ENCODE measurements at regions not wholly inside any gene's neighbourhood (a gene's known extent, or its start where the extent isn't known, plus 50 kb on each side); places are given as distances from the start of the nearest gene placed in this dataset.

- H3K56ac ChIP-seq (ENCODE audit: insufficient read length, low read depth, low read length): no peak overlapping the region
- no peak overlapping the region for H2AFZ ChIP-seq (ENCODE audit: low read length)
- no peaks in the 10 kb centered on the region for H3K27me3 ChIP-seq (ENCODE audit: insufficient read depth, low read length)
- H3K4me2 ChIP-seq (ENCODE audit: insufficient read depth, insufficient read length, low read length): no peak overlapping the region
- no peaks in the 10 kb centered on the region for H3K79me2 ChIP-seq (ENCODE audit: insufficient read depth, low read length)
- H4K91ac ChIP-seq (ENCODE audit: insufficient read length, low read depth, low read length): no peak overlapping the region
- H3T11ph ChIP-seq (ENCODE audit: low read length): no peak overlapping the region
- no peak overlapping the region for H3K4me3 Mint-ChIP-seq
- H3K4me1 Mint-ChIP-seq: peaks cover 20% of the 10 kb centered on the region in 2 experiments
- peaks cover 4% of the 10 kb centered on the region for H3K9me3 ChIP-seq (ENCODE audit: control insufficient read depth, low read depth, low read length)
- H3K36me3 Mint-ChIP-seq (ENCODE audit: insufficient read depth in 1 of 3, low read depth in 3 of 3): no peaks in the 10 kb centered on the region
- H3K4ac ChIP-seq (ENCODE audit: low read depth, low read length): no peak overlapping the region
- no CpG with 5 or more reads among the region's 2 CpGs for WGBS (ENCODE audit: extremely low coverage, insufficient read length, low lambda C conversion rate)
- no peaks in the 10 kb centered on the region; a peak in 2 of 5 replicates for H3K9me3 Mint-ChIP-seq
- H3K23me2 ChIP-seq (ENCODE audit: insufficient read length, low read depth, low read length, poor library complexity, severe bottlenecking): no peaks in the 10 kb centered on the region
- no peak overlapping the region for H2BK15ac ChIP-seq (ENCODE audit: low read depth, low read length)
- no peak overlapping the region for H2BK12ac ChIP-seq (ENCODE audit: insufficient read length, low read depth, low read length)
- H3K27ac Mint-ChIP-seq: no peak overlapping the region
- no peak overlapping the region for H2BK20ac ChIP-seq (ENCODE audit: low read depth, low read length, poor library complexity, severe bottlenecking)
- H4K20me1 ChIP-seq (ENCODE audit: control insufficient read depth, insufficient read depth, insufficient read length): no peaks in the 10 kb centered on the region
- no peak overlapping the region for H2BK5ac ChIP-seq (ENCODE audit: insufficient read length, low read length)
- H4K5ac ChIP-seq (ENCODE audit: insufficient read length, low read depth, low read length): no peak overlapping the region
- no peak overlapping the region for H4K8ac ChIP-seq (replicated peaks; ENCODE audit: insufficient read length, low read depth, low read length)
- H3K23ac ChIP-seq (ENCODE audit: insufficient read length, low read depth, low read length): no peak overlapping the region
- no peak overlapping the region for H3K18ac ChIP-seq (ENCODE audit: insufficient read length, low read depth, low read length)
- H3K79me1 ChIP-seq (ENCODE audit: insufficient read depth, low read depth, low read length, poor library complexity, severe bottlenecking): no peaks in the 10 kb centered on the region
- no peak overlapping the region for H3K27ac ChIP-seq (ENCODE audit: insufficient read length, low read depth, low read length)
- no peak overlapping the region for H3K14ac ChIP-seq (ENCODE audit: insufficient read depth, low read length)
- no peak overlapping the region for H2BK120ac ChIP-seq (ENCODE audit: low read depth, low read length, poor library complexity, severe bottlenecking)
- H3K9ac ChIP-seq (ENCODE audit: extremely low read depth, insufficient read length, low read length): no peak overlapping the region
- no peak for DNase-seq
- H2AK5ac ChIP-seq (ENCODE audit: insufficient read length, low read length): no peak overlapping the region
- H3K4me1 ChIP-seq (ENCODE audit: insufficient read depth, low read length): no peaks in the 10 kb centered on the region; the same call in 1 of the 2 replicates
- no peaks in the 10 kb centered on the region for H3K27me3 Mint-ChIP-seq (ENCODE audit: low read depth)
- TF ChIP-seq CTCF (conservative IDR thresholded peaks at IDR 0.05): no peak
Measured at GRCh38 chr12:71018682-71019081, 98.1 kb upstream of the PTPRR start.

All from H9 (cell line).